HepG2 (cell line): ENCODE measurements at regions not wholly inside any gene's neighbourhood (a gene's known extent, or its start where the extent isn't known, plus 50 kb on each side); places are given as distances from the start of the nearest gene placed in this dataset.
A peak's percentile ranks its signal among the peaks of the same experiment; 100 is the strongest.

Source experiments
- ATAC-seq: fragments of 200-7000 bp; cut with Tn5 transposase; 3 replicates; pipeline ENCODE4 v1.9.1; 2020; ENCODE audit warnings: mild to moderate bottlenecking, moderate library complexity
- BruUV-seq: library from RNA; stranded (reverse); fragments of 400-500 nt; replicated peaks from 2 replicates; lab custom pipeline; 2021; lab: Mats Ljungman, UMichigan
- CTCF ChIA-PET: fragments of 300-600 bp; formaldehyde crosslinking; extraction: SDS; loops from one replicate; lab custom pipeline; 2021; ENCODE audit warnings: low total read pairs, inconsistent platforms, low intra/inter-chr PET ratio; lab: Yijun Ruan, JAX
- POLR2A ChIA-PET: fragments of 350-600 bp; sonication (Branson Sonifier 250); formaldehyde crosslinking; loops from one replicate; lab custom pipeline; 2020; ENCODE audit warnings: antibody characterized with exemption, inconsistent platforms; lab: Yijun Ruan, JAX
- DNase-seq: peaks from one replicate; pipeline ENCODE4 v3.0.0-alpha.2; 2015; ENCODE audit warnings: low spot score
- FAIRE-seq: peaks from 3 replicates; lab custom pipeline; 2011; peaks lifted over from hg19 to GRCh38; lab: Jason Lieb, UNC
- H2AFZ ChIP-seq: one replicate; pipeline ENCODE4 v1.6.1; 2011; ENCODE audit warnings: low read length, inconsistent platforms
- H3K27ac ChIP-seq: fragments of 300-600 bp; 3 replicates; pipeline ENCODE4 v1.8.0; 2011; ENCODE audit warnings: mixed run types, mild to moderate bottlenecking, mixed read lengths, low read length, inconsistent platforms; ENCODE audit not compliant: insufficient read depth; ENCODE audit errors: extremely low read length
- H3K27me3 ChIP-seq, 2 experiments: fragments of 200-600 bp in 1 of 2; 2 replicates in 1 of 2; 3 replicates in 1 of 2; pipeline versions ENCODE4 v1.6.0 to v1.8.0; 2011; ENCODE audit warnings: low read length in 2 of 2, mild to moderate bottlenecking in 2 of 2, moderate library complexity in 2 of 2, inconsistent platforms in 1 of 2; ENCODE audit not compliant: insufficient read depth in 2 of 2, control insufficient read depth in 1 of 2
- H3K36me3 ChIP-seq, 2 experiments: fragments of 200-600 bp in 1 of 2; replicated peaks in 1 of 2; 2 replicates in 1 of 2; 3 replicates in 1 of 2; pipeline versions ENCODE4 v1.5.1 to v1.8.0; 2011; ENCODE audit warnings: low read length in 2 of 2, inconsistent platforms in 1 of 2; ENCODE audit not compliant: insufficient read depth in 2 of 2, control insufficient read depth in 1 of 2
- H3K4me1 ChIP-seq: 2 replicates; pipeline ENCODE4 v1.5.1; 2012; ENCODE audit warnings: low read length, inconsistent platforms; ENCODE audit not compliant: insufficient read depth
- H3K4me2 ChIP-seq: 2 replicates; pipeline ENCODE4 v1.6.0; 2011; ENCODE audit warnings: low read depth, low read length, inconsistent platforms
- H3K4me3 ChIP-seq, 3 experiments: fragments of 200-600 bp in 1 of 3; sonication (generic), shearing (Covaris generic) in 1 of 3; replicated peaks in 1 of 3; 2 replicates each; pipeline ENCODE4 v1.5.1; 2011 to 2016; ENCODE audit warnings: low read length in 3 of 3, inconsistent platforms in 2 of 3, low read depth in 2 of 3, mild to moderate bottlenecking in 2 of 3, control low read depth in 1 of 3, mixed read lengths in 1 of 3; ENCODE audit not compliant: insufficient read depth in 1 of 3
- H3K79me2 ChIP-seq: one replicate; pipeline ENCODE4 v1.6.1; 2011; ENCODE audit warnings: low read length, inconsistent platforms; ENCODE audit not compliant: insufficient read depth
- H3K9ac ChIP-seq: 2 replicates; pipeline ENCODE4 v1.6.0; 2011; ENCODE audit warnings: mild to moderate bottlenecking, low read depth, low read length, inconsistent platforms; ENCODE audit not compliant: insufficient read depth
- H3K9me3 ChIP-seq: 2 replicates; pipeline ENCODE4 v1.5.1; 2012; ENCODE audit warnings: mild to moderate bottlenecking, low read length
- H4K20me1 ChIP-seq: 2 replicates; pipeline ENCODE4 v1.6.0; 2011; ENCODE audit warnings: inconsistent platforms, mild to moderate bottlenecking, low read length, moderate library complexity; ENCODE audit not compliant: insufficient read depth
- ATAD3A ChIP-seq: sonication (generic); formaldehyde crosslinking; IDR thresholded peaks from 2 replicates; pipeline ENCODE4 v1.4.0; 2020; ENCODE audit warnings: missing genetic modification reagents
- CSRNP1 ChIP-seq: sonication (generic); formaldehyde crosslinking; IDR thresholded peaks from 2 replicates; pipeline ENCODE4 v1.8.1; 2023; ENCODE audit warnings: mild to moderate bottlenecking, missing genetic modification reagents
- GMEB2 ChIP-seq: IDR thresholded peaks from 2 replicates; pipeline ENCODE4 v1.6.1; 2016; ENCODE audit warnings: missing biosample characterization, missing genetic modification reagents, low read depth
- JARID2 ChIP-seq: sonication (generic); formaldehyde crosslinking; IDR thresholded peaks from 2 replicates; pipeline ENCODE4 v1.8.1; 2023; ENCODE audit warnings: missing genetic modification reagents, inconsistent platforms; ENCODE audit not compliant: insufficient replicate concordance
- UBTF ChIP-seq: sonication (generic); formaldehyde crosslinking; IDR thresholded peaks from 2 replicates; pipeline ENCODE4 v1.4.0; 2020; ENCODE audit warnings: mild to moderate bottlenecking, missing genetic modification reagents
- YEATS4 ChIP-seq: sonication (generic); formaldehyde crosslinking; IDR thresholded peaks from 2 replicates; pipeline ENCODE4 v1.4.0; 2020; ENCODE audit warnings: missing genetic modification reagents, borderline replicate concordance
- ZNF10 ChIP-seq: sonication (generic); formaldehyde crosslinking; IDR thresholded peaks from 2 replicates; pipeline ENCODE4 v1.4.0; 2020; ENCODE audit warnings: mild to moderate bottlenecking, low read depth, missing genetic modification reagents, borderline replicate concordance
- ZNF354B ChIP-seq: sonication (generic); formaldehyde crosslinking; IDR thresholded peaks from 2 replicates; pipeline ENCODE4 v1.8.0; 2022; ENCODE audit warnings: mild to moderate bottlenecking, missing genetic modification reagents
- WGBS: methylation state at CpG from one replicate; pipeline ENCODE4 v1.1.6; 2017; ENCODE audit warnings: low lambda C conversion rate; 5-methylcytosine and 5-hydroxymethylcytosine counted together
- in situ Hi-C: cut with HindIII; loops from 2 replicates; pipeline ENCODE4 v1.10.0; 2017; ENCODE audit warnings: low pct_unique_long_range_greater_than_20kb; ENCODE audit not compliant: extremely low pct_ligation_motif_present
- intact Hi-C: fragments of 100-400 bp; cut with micrococcal nuclease; formaldehyde crosslinking; loops from one replicate; pipeline ENCODE4 v1.10.0; 2022; ENCODE audit not compliant: unreplicated experiment
- TF ChIP-seq, protein P1 (sequence below): IDR thresholded peaks from 2 replicates; pipeline ENCODE4 v1.6.1; 2012; ENCODE audit warnings: low read length, improper control_type of control experiment
- TF ChIP-seq, protein P2 (sequence below): sonication (generic); formaldehyde crosslinking; IDR thresholded peaks from 2 replicates; pipeline ENCODE4 v1.4.0; 2020; ENCODE audit warnings: mild to moderate bottlenecking, missing genetic modification reagents, borderline replicate concordance
- TF ChIP-seq, protein P3 (sequence below): sonication (generic); IDR thresholded peaks from 2 replicates; pipeline ENCODE4 v1.6.1; 2016; ENCODE audit warnings: low read depth, borderline replicate concordance

DNA sequence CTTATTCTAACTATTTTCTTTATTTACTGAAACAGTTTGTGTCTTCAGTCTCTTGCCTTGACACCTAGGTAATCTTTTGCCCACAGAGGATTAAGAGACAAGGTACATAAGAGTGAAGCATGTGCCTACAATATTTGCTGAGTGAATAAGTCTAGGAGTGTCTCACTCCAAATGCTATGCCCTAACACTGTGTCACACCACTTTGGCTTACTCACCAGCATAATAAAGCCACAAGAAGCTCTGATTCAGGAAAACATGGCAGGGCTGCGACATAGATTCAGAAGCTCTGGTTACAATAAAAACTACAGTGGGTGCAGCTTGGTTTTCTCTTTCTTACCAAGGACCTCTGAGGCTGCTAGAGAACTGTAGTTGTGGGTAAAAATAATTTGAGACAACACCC, 127.1 kb downstream of the RBM46 start (continued):
- no peak for TF ChIP-seq UBTF (CRISPR knock-in tag)
- TF ChIP-seq, protein P1, sequence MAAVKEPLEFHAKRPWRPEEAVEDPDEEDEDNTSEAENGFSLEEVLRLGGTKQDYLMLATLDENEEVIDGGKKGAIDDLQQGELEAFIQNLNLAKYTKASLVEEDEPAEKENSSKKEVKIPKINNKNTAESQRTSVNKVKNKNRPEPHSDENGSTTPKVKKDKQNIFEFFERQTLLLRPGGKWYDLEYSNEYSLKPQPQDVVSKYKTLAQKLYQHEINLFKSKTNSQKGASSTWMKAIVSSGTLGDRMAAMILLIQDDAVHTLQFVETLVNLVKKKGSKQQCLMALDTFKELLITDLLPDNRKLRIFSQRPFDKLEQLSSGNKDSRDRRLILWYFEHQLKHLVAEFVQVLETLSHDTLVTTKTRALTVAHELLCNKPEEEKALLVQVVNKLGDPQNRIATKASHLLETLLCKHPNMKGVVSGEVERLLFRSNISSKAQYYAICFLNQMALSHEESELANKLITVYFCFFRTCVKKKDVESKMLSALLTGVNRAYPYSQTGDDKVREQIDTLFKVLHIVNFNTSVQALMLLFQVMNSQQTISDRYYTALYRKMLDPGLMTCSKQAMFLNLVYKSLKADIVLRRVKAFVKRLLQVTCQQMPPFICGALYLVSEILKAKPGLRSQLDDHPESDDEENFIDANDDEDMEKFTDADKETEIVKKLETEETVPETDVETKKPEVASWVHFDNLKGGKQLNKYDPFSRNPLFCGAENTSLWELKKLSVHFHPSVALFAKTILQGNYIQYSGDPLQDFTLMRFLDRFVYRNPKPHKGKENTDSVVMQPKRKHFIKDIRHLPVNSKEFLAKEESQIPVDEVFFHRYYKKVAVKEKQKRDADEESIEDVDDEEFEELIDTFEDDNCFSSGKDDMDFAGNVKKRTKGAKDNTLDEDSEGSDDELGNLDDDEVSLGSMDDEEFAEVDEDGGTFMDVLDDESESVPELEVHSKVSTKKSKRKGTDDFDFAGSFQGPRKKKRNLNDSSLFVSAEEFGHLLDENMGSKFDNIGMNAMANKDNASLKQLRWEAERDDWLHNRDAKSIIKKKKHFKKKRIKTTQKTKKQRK: no peak
- no peak for TF ChIP-seq GMEB2 (CRISPR knock-in tag)
- TF ChIP-seq ZNF354B (CRISPR knock-in tag): no peak
- TF ChIP-seq, all 625 proteins: peak for 0

- Histone ChIP-seq H3K27me3 (no peaks in the 10 kb centered on the region), H3K9me3 (no peaks in the 10 kb centered on the region), H3K79me2 (no peaks in the 10 kb centered on the region), H3K4me1 (no peaks in the 10 kb centered on the region), H3K9ac (no peak overlapping the region), H3K27ac (no peak overlapping the region), H4K20me1 (no peaks in the 10 kb centered on the region), H3K4me2 (no peak overlapping the region), H2AFZ (no peak overlapping the region), H3K36me3 (no peaks in the 10 kb centered on the region), H3K4me3 (no peak overlapping the region)
- no TSS peak for BruUV-seq
- POLR2A ChIA-PET: no interaction called here
- in situ Hi-C loops (no loop called here), intact Hi-C loops (no loop called here)
- ATAC-seq: peak; percentile 56; the same call in 1 of the 3 replicates
- peak; percentile 3 for DNase-seq
- WGBS: 0% methylated on average over 1 of the region's 1 CpG
- no peak for FAIRE-seq
- CTCF ChIA-PET: no interaction called here
- TF ChIP-seq ATAD3A (CRISPR knock-in tag) (no peak), CSRNP1 (CRISPR knock-in tag) (no peak), YEATS4 (CRISPR knock-in tag) (no peak), JARID2 (CRISPR knock-in tag) (no peak), ZNF10 (CRISPR knock-in tag) (no peak)
- TF ChIP-seq, protein P2, sequence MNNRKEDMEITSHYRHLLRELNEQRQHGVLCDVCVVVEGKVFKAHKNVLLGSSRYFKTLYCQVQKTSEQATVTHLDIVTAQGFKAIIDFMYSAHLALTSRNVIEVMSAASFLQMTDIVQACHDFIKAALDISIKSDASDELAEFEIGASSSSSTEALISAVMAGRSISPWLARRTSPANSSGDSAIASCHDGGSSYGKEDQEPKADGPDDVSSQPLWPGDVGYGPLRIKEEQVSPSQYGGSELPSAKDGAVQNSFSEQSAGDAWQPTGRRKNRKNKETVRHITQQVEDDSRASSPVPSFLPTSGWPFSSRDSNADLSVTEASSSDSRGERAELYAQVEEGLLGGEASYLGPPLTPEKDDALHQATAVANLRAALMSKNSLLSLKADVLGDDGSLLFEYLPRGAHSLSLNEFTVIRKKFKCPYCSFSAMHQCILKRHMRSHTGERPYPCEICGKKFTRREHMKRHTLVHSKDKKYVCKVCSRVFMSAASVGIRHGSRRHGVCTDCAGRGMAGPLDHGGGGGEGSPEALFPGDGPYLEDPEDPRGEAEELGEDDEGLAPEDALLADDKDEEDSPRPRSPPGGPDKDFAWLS: no peak
- TF ChIP-seq, protein P3, sequence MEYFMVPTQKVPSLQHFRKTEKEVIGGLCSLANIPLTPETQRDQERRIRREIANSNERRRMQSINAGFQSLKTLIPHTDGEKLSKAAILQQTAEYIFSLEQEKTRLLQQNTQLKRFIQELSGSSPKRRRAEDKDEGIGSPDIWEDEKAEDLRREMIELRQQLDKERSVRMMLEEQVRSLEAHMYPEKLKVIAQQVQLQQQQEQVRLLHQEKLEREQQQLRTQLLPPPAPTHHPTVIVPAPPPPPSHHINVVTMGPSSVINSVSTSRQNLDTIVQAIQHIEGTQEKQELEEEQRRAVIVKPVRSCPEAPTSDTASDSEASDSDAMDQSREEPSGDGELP: no peak
Observed at GRCh38 chr4:154911097-154911496, 130.0 kb downstream of the RBM46 start.
